ENCODE measurements at regions not wholly inside any gene's neighbourhood (a gene's known extent, or its start where the extent isn't known, plus 50 kb on each side); places are given as distances from the start of the nearest gene placed in this dataset.
A peak's percentile ranks its signal among the peaks of the same experiment; 100 is the strongest.

- no peak for TF ChIP-seq CTCF (IDR thresholded peaks at IDR 0.05; ENCODE audit: low read depth, low read length)
- no peak for DNase-seq (ENCODE audit: extremely low read depth, low read depth)
Measured at GRCh38 chr15:94154255-94154654, 77.1 kb upstream of the MCTP2 start.

- no peak for DNase-seq (ENCODE audit: extremely low read depth, low read depth)
- TF ChIP-seq CTCF (IDR thresholded peaks at IDR 0.05; ENCODE audit: low read depth, low read length): no peak
Measured at GRCh38 chr15:94145046-94145445, 86.3 kb upstream of the MCTP2 start.

GRCh38 chr15:94141802-94142201, 89.6 kb upstream of the MCTP2 start:
- TF ChIP-seq CTCF (IDR thresholded peaks at IDR 0.05; ENCODE audit: low read depth, low read length): no peak
- DNase-seq (ENCODE audit: extremely low read depth, low read depth): no peak

GRCh38 chr15:94135486-94136147, 95.7 kb upstream of the MCTP2 start:
- peak; percentile 16 for TF ChIP-seq CTCF (IDR thresholded peaks at IDR 0.05; ENCODE audit: low read depth, low read length)
- DNase-seq (ENCODE audit: extremely low read depth, low read depth): no peak

GRCh38 chr15:94131875-94132274, 99.5 kb upstream of the MCTP2 start:
- TF ChIP-seq CTCF (IDR thresholded peaks at IDR 0.05; ENCODE audit: low read depth, low read length): peak; percentile 9
- no peak for DNase-seq (ENCODE audit: extremely low read depth, low read depth)

- TF ChIP-seq CTCF (IDR thresholded peaks at IDR 0.05; ENCODE audit: low read depth, low read length): no peak
- no peak for DNase-seq (ENCODE audit: extremely low read depth, low read depth)
Measured at GRCh38 chr15:94130504-94130903, 100.9 kb upstream of the MCTP2 start.

- TF ChIP-seq CTCF (IDR thresholded peaks at IDR 0.05; ENCODE audit: low read depth, low read length): no peak
- no peak for DNase-seq (ENCODE audit: extremely low read depth, low read depth)
Measured at GRCh38 chr15:94127006-94127405, 104.4 kb upstream of the MCTP2 start.

Measured in AG09319 (cell line).